GM06990 (cell line): ENCODE measurements at regions not wholly inside any gene's neighbourhood (a gene's known extent, or its start where the extent isn't known, plus 50 kb on each side); places are given as distances from the start of the nearest gene placed in this dataset.
"Not testable (repeated sequence)": the region's sequence is repeated elsewhere in the genome, so short reads cannot be mapped to it uniquely, and the experiment has no call there.

Source experiments
- DNase-seq: peaks from one replicate; pipeline ENCODE4 v3.0.0-alpha.2; 2011; ENCODE audit not compliant: insufficient read length; ENCODE audit errors: extremely low read depth
- H3K27me3 ChIP-seq: replicated peaks from 2 replicates; pipeline ENCODE4 v1.6.0; 2011; ENCODE audit warnings: low read length; ENCODE audit not compliant: control insufficient read depth, insufficient read depth
- H3K36me3 ChIP-seq: 2 replicates; pipeline ENCODE4 v1.5.1; 2011; ENCODE audit warnings: low read length; ENCODE audit not compliant: control insufficient read depth, insufficient read depth
- H3K4me3 ChIP-seq: replicated peaks from 2 replicates; pipeline ENCODE4 v1.5.1; 2011; ENCODE audit warnings: low read depth, mild to moderate bottlenecking, control low read depth, low read length
- CTCF ChIP-seq: IDR thresholded peaks from 2 replicates; pipeline ENCODE4 v1.5.1; 2011; ENCODE audit warnings: low read length, control low read depth, mild to moderate bottlenecking, inconsistent platforms; ENCODE audit not compliant: insufficient read depth, poor library complexity, severe bottlenecking

- no peaks in the 10 kb centered on the region for H3K36me3 ChIP-seq
- TF ChIP-seq CTCF, result no peak
- no peak for DNase-seq
- H3K27me3 ChIP-seq, result no peaks in the 10 kb centered on the region; the same call in 1 of the 2 replicates
- H3K4me3 ChIP-seq, result no peak overlapping the region
These were observed 90.7 kb downstream of the C11orf87 start for GRCh38 chr11:109512680-109513079.

- Histone ChIP-seq H3K4me3 (no peak overlapping the region), H3K36me3 (no peaks in the 10 kb centered on the region), H3K27me3 (no peaks in the 10 kb centered on the region; the same call in 1 of the 2 replicates)
- no peak for DNase-seq
- TF ChIP-seq CTCF, result no peak
These were observed 92.5 kb downstream of the C11orf87 start for GRCh38 chr11:109514313-109515018.

- H3K27me3 ChIP-seq, result no peaks in the 10 kb centered on the region
- TF ChIP-seq CTCF, result no peak
- no peak for DNase-seq
- H3K36me3 ChIP-seq, result no peaks in the 10 kb centered on the region
- H3K4me3 ChIP-seq, result no peak overlapping the region
These were observed 97.3 kb downstream of the C11orf87 start for GRCh38 chr11:109519253-109519652.

GRCh38 chr11:109521571-109522086 lies 99.6 kb downstream of the C11orf87 start:
- TF ChIP-seq CTCF, result no peak
- Histone ChIP-seq H3K4me3 (no peak overlapping the region), H3K36me3 (no peaks in the 10 kb centered on the region), H3K27me3 (no peaks in the 10 kb centered on the region)
- no peak for DNase-seq

GRCh38 chr11:109522116-109522755 lies 100.2 kb downstream of the C11orf87 start:
- Histone ChIP-seq H3K27me3 (no peaks in the 10 kb centered on the region), H3K36me3 (no peaks in the 10 kb centered on the region), H3K4me3 (no peak overlapping the region)
- no peak for DNase-seq
- TF ChIP-seq CTCF, result no peak

GRCh38 chr11:109525636-109526035 lies 103.6 kb downstream of the C11orf87 start:
- H3K27me3 ChIP-seq, H3K4me3 ChIP-seq, H3K36me3 ChIP-seq, DNase-seq: not testable (repeated sequence)
